ENCODE measurements at regions not wholly inside any gene's neighbourhood (a gene's known extent, or its start where the extent isn't known, plus 50 kb on each side); places are given as distances from the start of the nearest gene placed in this dataset.

GRCh38 chr9:91025856-91026255 lies 224.2 kb downstream of the SYK start:
- CTCF ChIA-PET (ENCODE audit: partially characterized antibody) = interaction anchor here (2.5 to 2.6 kb wide), 2 partner anchors 110 to 400 kb away, joined by 6 to 11 read pairs; no protein-coding TSS in a partner anchor
- Histone ChIP-seq H2BK15ac (ENCODE audit: low read length) (no peak overlapping the region), H3K27me3 (replicated peaks in 1 of 4; ENCODE audit: control insufficient read depth in 3 of 4, extremely low read depth in 1 of 4, insufficient read depth in 3 of 4, low read length in 3 of 4) (no peaks in the 10 kb centered on the region), H2BK20ac (ENCODE audit: low read length) (no peak overlapping the region), H2AK5ac (ENCODE audit: low read depth, low read length) (no peak overlapping the region), H3K23ac (ENCODE audit: insufficient read length) (no peak overlapping the region), H3K4ac (replicated peaks; ENCODE audit: insufficient read length, low read depth, low read length) (no peak overlapping the region), H4K20me1 (replicated peaks in 1 of 2; ENCODE audit: control insufficient read depth in 1 of 2, insufficient read depth in 2 of 2, low read length in 2 of 2) (no peaks in the 10 kb centered on the region), H3K14ac (ENCODE audit: insufficient read length) (no peak overlapping the region), H3K56ac (replicated peaks; ENCODE audit: insufficient read length, low read depth, low read length) (no peak overlapping the region), H3K9me3 (ENCODE audit: insufficient read depth in 2 of 2, low read depth in 1 of 2, low read length in 1 of 2) (no peaks in the 10 kb centered on the region), H3K9ac (replicated peaks in 1 of 4; ENCODE audit: extremely low read depth in 1 of 4, low read depth in 3 of 4, low read length in 3 of 4) (no peak overlapping the region), H3K79me1 (ENCODE audit: low read depth, low read length) (no peaks in the 10 kb centered on the region), H3K23me2 (ENCODE audit: low read depth, low read length) (no peaks in the 10 kb centered on the region), H4K91ac (replicated peaks; ENCODE audit: insufficient read length, low read length) (no peak overlapping the region), H2BK120ac (replicated peaks; ENCODE audit: low read depth, low read length) (no peak overlapping the region), H3K18ac (ENCODE audit: extremely low read depth, low read length) (no peak overlapping the region), H3K79me2 (ENCODE audit: control insufficient read depth in 1 of 2, insufficient read depth in 2 of 2, low read length in 2 of 2) (no peaks in the 10 kb centered on the region), H2AFZ (ENCODE audit: low read length) (peak overlapping the region; percentile 7; the same call in 1 of the 2 replicates), H3K4me1 (replicated peaks in 1 of 4; ENCODE audit: control insufficient read depth in 3 of 4, insufficient read depth in 4 of 4, low read length in 3 of 4) (no peaks in the 10 kb centered on the region), H2BK5ac (ENCODE audit: low read depth, low read length) (no peak overlapping the region), H3K4me2 (ENCODE audit: insufficient read depth in 1 of 2, low read depth in 2 of 2, low read length in 2 of 2) (no peak overlapping the region), H4K5ac (ENCODE audit: insufficient read length, low read depth, low read length) (no peak overlapping the region), H3K27ac (ENCODE audit: low read depth, low read length) (no peak overlapping the region), H3K36me3 (ENCODE audit: control insufficient read depth in 2 of 4, insufficient read depth in 4 of 4, low read length in 3 of 4) (no peaks in the 10 kb centered on the region), H3K4me3 (ENCODE audit: extremely low read depth in 1 of 4, insufficient read depth in 2 of 4, low read depth in 3 of 4, low read length in 4 of 4) (no peak overlapping the region), H2BK12ac (ENCODE audit: low read depth, low read length) (no peak overlapping the region), H4K8ac (ENCODE audit: extremely low read depth, insufficient read depth, low read length) (no peak overlapping the region)
- FAIRE-seq (no peak), DNase-seq (ENCODE audit: low read depth in 1 of 2, low spot score in 2 of 2) (no peak)
- TF ChIP-seq CTBP2 (IDR thresholded peaks at IDR 0.05; ENCODE audit: borderline replicate concordance, insufficient read depth, insufficient read length, low read length) = no peak
- peak; percentile 39; the same call in 1 of the 2 replicates for TF ChIP-seq SIX5 (IDR thresholded peaks at IDR 0.05; ENCODE audit: low read depth, low read length)
- 86% methylated on average over 4 of the region's 4 CpGs; no CpG with 5 or more reads in 1 of the 2 experiments for WGBS, 2 experiments (ENCODE audit: extremely low coverage in 1 of 2, insufficient coverage in 1 of 2, insufficient read length in 1 of 2, insufficient replicate concordance in 2 of 2, low coverage in 1 of 2, low lambda C conversion rate in 2 of 2, missing lambda C conversion rate in 1 of 2)
- POLR2A ChIA-PET (ENCODE audit: partially characterized antibody) = no interaction called here
